HFFc6 (cell line): ENCODE measurements at regions not wholly inside any gene's neighbourhood (a gene's known extent, or its start where the extent isn't known, plus 50 kb on each side); places are given as distances from the start of the nearest gene placed in this dataset.
"Not testable (repeated sequence)": the region's sequence is repeated elsewhere in the genome, so short reads cannot be mapped to it uniquely, and the experiment has no call there.

Experiments
- DNase-seq: peaks from one replicate; pipeline ENCODE4 v3.0.0-alpha.2; 2018
- H3K27ac Mint-ChIP-seq: 2 replicates; pipeline ENCODE4 v1.8.0; 2020; ENCODE audit warnings: mild to moderate bottlenecking, mixed read lengths
- H3K27me3 Mint-ChIP-seq: 2 replicates; pipeline ENCODE4 v1.8.0; 2021; ENCODE audit warnings: mild to moderate bottlenecking, moderate library complexity, mixed read lengths; ENCODE audit not compliant: insufficient read depth
- H3K36me3 Mint-ChIP-seq: 2 replicates; pipeline ENCODE4 v1.8.0; 2021; ENCODE audit warnings: low read depth, mixed read lengths
- H3K4me1 Mint-ChIP-seq: 2 replicates; pipeline ENCODE4 v1.8.0; 2020; ENCODE audit warnings: low read depth, mixed read lengths
- H3K4me3 Mint-ChIP-seq: 2 replicates; pipeline ENCODE4 v1.8.0; 2020; ENCODE audit warnings: mild to moderate bottlenecking, moderate library complexity, mixed read lengths
- H3K9me3 Mint-ChIP-seq: 2 replicates; pipeline ENCODE4 v1.8.0; 2020; ENCODE audit warnings: mild to moderate bottlenecking, mixed read lengths
- TF ChIP-seq, protein P1 (sequence below): fragments of 200-600 bp; sonication (generic); IDR thresholded peaks from 2 replicates; pipeline ENCODE4 v1.5.0; 2021; ENCODE audit warnings: antibody characterized with exemption, mild to moderate bottlenecking

DNA sequence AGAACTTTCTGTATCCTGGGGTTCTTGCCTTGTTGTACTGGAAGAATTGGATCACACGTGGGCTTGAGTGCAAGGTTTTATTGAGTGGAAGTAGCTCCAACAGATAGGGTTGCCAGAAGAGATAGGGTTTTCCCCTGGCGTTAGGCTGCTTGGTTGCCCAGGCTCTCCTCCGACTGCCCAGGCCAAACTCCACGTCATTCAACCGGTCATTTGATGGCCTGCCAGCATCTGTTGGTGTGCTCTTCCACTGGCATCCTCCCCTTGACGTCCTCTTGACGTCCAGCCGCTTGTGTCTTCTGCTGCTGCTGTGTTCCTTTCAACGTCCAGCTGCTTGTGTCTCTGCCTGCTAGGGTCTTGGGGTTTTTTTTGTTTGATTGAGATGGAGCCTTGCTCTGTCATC, 111.2 kb upstream of the XIST start:
- H3K36me3 Mint-ChIP-seq = no peaks in the 10 kb centered on the region
- no peak overlapping the region for H3K4me3 Mint-ChIP-seq
- no peaks in the 10 kb centered on the region; the same call in 1 of the 2 replicates for H3K27me3 Mint-ChIP-seq
- H3K9me3 Mint-ChIP-seq = no peaks in the 10 kb centered on the region
- TF ChIP-seq, protein P1, sequence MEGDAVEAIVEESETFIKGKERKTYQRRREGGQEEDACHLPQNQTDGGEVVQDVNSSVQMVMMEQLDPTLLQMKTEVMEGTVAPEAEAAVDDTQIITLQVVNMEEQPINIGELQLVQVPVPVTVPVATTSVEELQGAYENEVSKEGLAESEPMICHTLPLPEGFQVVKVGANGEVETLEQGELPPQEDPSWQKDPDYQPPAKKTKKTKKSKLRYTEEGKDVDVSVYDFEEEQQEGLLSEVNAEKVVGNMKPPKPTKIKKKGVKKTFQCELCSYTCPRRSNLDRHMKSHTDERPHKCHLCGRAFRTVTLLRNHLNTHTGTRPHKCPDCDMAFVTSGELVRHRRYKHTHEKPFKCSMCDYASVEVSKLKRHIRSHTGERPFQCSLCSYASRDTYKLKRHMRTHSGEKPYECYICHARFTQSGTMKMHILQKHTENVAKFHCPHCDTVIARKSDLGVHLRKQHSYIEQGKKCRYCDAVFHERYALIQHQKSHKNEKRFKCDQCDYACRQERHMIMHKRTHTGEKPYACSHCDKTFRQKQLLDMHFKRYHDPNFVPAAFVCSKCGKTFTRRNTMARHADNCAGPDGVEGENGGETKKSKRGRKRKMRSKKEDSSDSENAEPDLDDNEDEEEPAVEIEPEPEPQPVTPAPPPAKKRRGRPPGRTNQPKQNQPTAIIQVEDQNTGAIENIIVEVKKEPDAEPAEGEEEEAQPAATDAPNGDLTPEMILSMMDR = no peak
- peaks cover 9% of the 10 kb centered on the region; the same call in 1 of the 2 replicates for H3K4me1 Mint-ChIP-seq
- H3K27ac Mint-ChIP-seq = no peak overlapping the region
- no peak for DNase-seq

DNA sequence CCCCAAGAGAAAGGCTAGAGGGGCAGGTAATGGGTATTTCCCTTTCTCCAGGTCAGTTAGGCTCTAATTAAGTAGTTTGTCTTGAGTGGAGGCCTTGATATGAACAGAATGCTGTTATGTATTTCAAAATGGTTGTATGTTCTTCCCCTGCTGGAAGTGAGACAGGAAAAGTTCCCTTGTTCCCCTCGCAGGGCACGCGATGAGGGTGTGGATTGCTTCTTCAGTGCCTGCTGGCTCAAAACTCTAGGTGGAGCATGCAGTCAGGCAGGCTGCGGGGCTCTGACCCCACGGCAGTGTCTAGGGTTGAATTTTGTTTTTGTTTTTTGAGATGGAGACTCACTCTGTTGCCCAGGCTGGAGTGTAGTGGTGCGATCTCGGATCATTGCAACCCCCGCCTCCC, 110.4 kb upstream of the XIST start:
- Mint-ChIP-seq H3K4me3 (no peak overlapping the region), H3K27ac (no peak overlapping the region), H3K36me3 (no peaks in the 10 kb centered on the region), H3K9me3 (no peaks in the 10 kb centered on the region), H3K4me1 (peaks cover 9% of the 10 kb centered on the region; the same call in 1 of the 2 replicates), H3K27me3 (no peaks in the 10 kb centered on the region; the same call in 1 of the 2 replicates)
- DNase-seq = no peak
- TF ChIP-seq, protein P1 = no peak

DNA sequence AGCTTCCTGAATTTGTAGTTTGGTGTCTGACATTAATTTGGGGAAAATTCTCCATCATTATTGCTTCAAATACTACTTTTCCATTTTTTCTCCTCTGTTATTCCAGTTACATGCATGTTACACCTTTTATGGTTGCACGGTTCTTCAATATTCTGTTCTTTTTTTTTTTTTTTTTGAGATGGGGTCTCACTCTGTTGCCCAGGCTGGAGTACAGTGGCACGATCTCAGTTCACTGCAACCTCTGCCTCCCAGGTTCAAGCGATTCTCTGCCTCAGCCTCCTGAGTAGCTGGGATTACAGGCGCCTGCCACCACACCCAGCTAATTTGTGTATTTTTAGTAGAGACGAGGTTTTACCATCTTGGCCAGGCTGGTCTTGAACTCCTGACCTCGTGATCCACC, 109.4 kb upstream of the XIST start:
- not testable (repeated sequence) for H3K27me3 Mint-ChIP-seq, H3K4me1 Mint-ChIP-seq, H3K9me3 Mint-ChIP-seq, DNase-seq, H3K4me3 Mint-ChIP-seq, H3K27ac Mint-ChIP-seq, H3K36me3 Mint-ChIP-seq

DNA sequence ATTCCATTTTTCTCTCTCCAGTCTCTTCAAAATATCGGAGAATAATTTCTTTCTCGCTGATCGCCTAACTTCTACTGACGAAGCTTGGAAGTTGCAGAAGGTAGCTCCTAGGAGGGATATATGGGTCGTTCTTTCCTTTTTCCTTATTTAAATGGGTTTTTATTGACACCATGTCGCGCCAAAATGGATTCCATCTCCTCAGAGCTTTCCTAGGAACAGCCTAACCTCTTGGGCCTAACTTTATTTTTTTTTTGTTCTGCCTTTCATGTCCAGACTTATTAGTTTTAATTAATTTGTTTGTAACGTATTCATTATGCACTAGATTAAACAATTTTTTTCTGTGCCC, 92.0 kb upstream of the XIST start:
- H3K36me3 Mint-ChIP-seq = peaks cover 13% of the 10 kb centered on the region
- peaks cover 7% of the 10 kb centered on the region for H3K4me1 Mint-ChIP-seq
- peaks cover 2% of the 10 kb centered on the region for H3K27me3 Mint-ChIP-seq
- H3K9me3 Mint-ChIP-seq = no peaks in the 10 kb centered on the region
- peak overlapping the region; percentile 96 for H3K4me3 Mint-ChIP-seq
- peak overlapping the region; percentile 97 for H3K27ac Mint-ChIP-seq
- no peak for DNase-seq
- TF ChIP-seq, protein P1 = no peak

DNA sequence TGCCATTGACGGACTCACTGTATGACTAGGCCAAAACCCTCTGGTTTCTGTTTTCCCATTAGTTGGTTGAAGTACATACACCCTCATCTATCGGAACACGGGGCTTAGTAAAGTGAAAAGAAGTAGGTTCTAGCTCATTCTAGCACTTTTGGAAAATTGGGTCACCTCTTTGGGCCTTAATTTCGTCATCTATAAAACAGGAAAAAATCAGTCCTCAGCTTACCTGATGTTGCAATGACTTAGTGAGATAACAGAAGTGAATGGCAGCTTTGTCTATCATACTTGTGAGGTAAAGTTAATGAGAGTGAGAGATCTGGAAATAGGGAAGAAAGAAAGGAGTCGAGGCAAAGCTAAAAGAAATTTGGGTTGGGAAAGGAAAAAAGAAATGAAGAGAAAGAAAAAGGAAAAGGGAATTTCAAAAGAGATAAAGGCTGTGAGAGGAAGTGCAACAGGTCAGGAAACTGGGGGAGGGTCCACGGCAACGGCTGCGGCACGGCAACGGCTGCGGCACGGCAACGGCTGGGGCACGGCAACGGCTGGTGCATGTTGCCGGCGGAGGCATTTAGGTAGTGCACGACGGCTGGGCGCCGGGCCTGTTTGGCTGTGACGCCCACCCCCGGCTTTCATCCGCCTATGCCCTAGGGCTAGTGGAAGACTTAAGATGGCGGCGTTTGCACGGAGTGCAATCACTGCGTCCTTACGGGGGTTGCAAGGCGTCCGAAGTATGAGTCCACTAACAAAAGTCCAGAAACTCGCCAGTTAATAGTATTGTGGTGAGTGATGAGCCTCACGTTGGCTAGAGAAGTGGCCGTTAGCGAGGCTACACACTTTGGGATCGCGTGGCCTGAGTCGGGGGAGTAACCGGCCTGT, 91.4 kb upstream of the XIST start:
- H3K27me3 Mint-ChIP-seq = peaks cover 2% of the 10 kb centered on the region
- peaks cover 13% of the 10 kb centered on the region for H3K36me3 Mint-ChIP-seq
- H3K4me1 Mint-ChIP-seq = peaks cover 7% of the 10 kb centered on the region
- H3K9me3 Mint-ChIP-seq = no peaks in the 10 kb centered on the region
- H3K4me3 Mint-ChIP-seq = peak overlapping the region; percentile 96
- TF ChIP-seq, protein P1 = no peak
- H3K27ac Mint-ChIP-seq = peak overlapping the region; percentile 97
- peak; percentile 74 for DNase-seq

DNA sequence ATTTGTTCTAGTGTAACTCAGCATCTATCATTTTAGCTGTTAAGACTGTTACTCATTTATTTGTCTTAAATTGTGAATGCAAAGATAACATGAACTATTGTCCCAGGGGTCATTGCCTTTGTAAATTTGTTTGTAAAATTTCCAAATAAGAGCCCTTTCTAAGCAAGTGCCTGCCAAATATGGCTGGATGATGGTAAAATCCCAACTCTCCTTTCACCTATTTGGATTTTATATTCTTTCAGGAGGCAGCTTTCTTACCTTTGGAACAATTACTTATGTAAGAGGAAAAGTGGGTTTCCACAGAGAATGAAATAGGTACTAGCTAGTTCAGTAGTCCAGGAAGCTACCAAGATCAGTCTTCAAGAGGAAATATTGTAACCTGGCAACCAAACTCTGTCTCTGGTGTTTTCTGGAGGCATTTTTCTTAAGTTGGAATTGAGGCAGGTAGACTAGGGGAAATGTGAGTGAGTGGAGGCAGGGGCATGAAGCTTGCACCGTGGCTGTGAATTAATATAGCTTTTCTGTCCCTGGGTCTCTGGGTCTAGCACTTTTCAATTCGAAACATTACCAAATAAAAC, 88.5 kb upstream of the XIST start:
- Mint-ChIP-seq H3K27me3 (peaks cover 2% of the 10 kb centered on the region), H3K27ac (no peak overlapping the region), H3K9me3 (no peaks in the 10 kb centered on the region), H3K4me1 (peaks cover 7% of the 10 kb centered on the region), H3K36me3 (peaks cover 13% of the 10 kb centered on the region), H3K4me3 (no peak overlapping the region)
- TF ChIP-seq, protein P1 = no peak
- DNase-seq = no peak

DNA sequence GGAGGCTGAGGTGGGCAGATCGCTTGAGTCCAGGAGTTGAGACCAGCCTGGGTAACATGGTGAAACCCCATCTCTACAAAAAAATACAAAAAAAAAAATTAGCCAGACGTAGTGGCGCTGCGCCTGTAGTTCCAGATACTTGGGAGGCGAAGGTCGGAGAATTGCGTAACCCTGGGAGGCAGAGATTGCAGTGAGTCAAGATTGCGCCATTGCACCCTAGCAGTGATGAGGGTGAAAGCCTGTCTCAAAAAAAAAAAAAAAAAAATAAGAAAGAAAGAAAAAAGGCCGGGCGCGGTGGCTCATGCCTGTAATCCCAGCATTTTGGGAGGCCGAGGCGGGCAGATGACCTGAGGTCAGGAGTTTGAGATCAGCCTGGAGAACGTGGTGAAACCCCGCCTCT, 85.3 kb upstream of the XIST start:
- H3K9me3 Mint-ChIP-seq, DNase-seq, H3K4me1 Mint-ChIP-seq, H3K27me3 Mint-ChIP-seq, H3K4me3 Mint-ChIP-seq, H3K36me3 Mint-ChIP-seq, H3K27ac Mint-ChIP-seq: not testable (repeated sequence)
